T-helper 1 cell (primary cell): ENCODE measurements at regions not wholly inside any gene's neighbourhood (a gene's known extent, or its start where the extent isn't known, plus 50 kb on each side); places are given as distances from the start of the nearest gene placed in this dataset.
"Not testable (repeated sequence)": the region's sequence is repeated elsewhere in the genome, so short reads cannot be mapped to it uniquely, and the experiment has no call there.

Source experiments
- DNase-seq, 5 donors: peaks; one replicate each; pipeline ENCODE4 v3.0.0-alpha.2; 2012 to 2020

DNA sequence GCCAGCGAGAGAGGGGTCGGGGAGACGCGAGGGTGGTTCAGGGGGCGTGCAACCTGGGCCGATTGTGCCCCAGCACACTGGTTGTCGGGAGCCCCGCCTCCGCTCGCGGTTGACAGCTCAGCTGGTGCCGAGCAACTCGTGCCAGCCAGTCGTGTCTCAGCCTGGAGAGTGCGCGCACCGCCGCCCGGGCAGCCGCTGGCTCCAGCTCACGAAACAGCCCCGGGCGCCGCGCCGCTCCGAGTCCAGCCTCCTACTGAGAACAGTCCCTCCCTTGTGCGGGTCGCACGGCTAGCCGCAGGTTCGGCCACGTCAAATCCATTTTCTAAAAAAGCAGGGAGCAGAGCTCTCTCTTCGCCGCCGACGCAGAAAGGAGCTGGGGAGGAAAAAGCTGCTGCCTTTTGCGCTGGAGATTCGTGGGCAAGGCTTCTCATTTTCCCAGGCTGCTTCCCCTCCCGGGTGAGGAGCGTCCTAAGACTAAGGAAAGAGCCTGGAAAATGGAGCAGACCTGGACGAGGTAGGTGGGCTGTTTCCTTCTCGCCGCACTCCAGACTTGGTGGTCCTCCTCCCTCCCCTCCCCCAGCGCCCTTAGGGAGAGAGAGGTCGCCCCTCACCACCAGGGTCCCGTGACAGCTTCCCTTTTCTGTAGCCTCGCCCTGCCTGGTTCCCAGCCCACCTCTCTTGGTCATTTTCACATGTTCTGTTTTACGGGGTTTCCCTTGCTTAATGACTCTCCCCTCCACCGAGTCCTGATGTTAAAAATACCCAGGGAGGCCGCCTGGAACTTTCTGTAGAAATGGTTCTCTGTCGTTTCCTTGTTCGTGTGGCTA lies 56.7 kb upstream of the SEC22B start:
- DNase-seq = not testable (repeated sequence)

GRCh38 chr1:120229835-120230234 lies 53.5 kb upstream of the SEC22B start:
- DNase-seq = not testable (repeated sequence)
